RPMI7951 (cell line): ENCODE measurements at regions not wholly inside any gene's neighbourhood (a gene's known extent, or its start where the extent isn't known, plus 50 kb on each side); places are given as distances from the start of the nearest gene placed in this dataset.
"Not testable (repeated sequence)": the region's sequence is repeated elsewhere in the genome, so short reads cannot be mapped to it uniquely, and the experiment has no call there.

ENCODE experiments used
- DNase-seq: peaks from one replicate; pipeline ENCODE4 v3.0.0-alpha.2; 2012; ENCODE audit warnings: low read depth

DNA sequence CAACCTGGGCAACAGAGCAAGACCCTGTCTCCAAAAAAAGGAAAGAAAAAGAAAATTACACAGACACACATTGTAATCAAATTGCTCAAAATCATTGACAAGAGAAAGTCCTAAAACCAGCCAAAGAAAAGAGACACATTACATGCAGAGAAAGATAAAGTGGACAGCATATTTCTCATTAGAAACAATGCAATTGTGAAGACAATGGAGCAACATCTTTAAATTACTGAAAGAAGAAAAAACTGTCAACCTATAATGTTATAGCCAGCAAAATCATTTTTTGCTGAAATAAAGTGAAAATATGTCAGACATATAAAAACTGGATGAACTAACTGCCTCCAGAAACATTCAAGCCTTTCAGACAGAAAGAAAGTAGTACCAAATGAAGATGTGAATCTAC is 120.6 kb downstream of the TMEM167A start:
- no peak for DNase-seq

GRCh38 chr5:82952326-82952725 is 124.9 kb downstream of the TMEM167A start:
- DNase-seq = peak; percentile 79

DNA sequence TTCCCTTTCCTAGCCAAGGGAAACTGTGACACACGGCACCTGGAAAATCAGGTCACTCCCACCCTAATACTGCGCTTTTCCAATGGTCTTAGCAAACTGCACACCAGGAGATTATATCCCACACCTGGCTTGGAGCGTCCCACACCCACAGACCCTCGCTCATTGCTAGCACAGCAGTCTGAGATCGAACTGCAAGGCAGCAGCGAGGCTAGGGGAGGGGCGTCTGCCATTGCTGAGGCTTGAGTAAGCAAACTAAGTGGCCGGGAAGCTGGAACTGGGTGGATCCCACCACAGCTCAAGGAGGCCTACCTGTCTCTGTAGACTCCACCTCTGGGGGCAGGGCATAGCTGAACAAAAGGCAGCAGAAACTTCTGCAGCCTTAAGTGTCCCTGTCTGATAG is 132.9 kb downstream of the TMEM167A start:
- not testable (repeated sequence) for DNase-seq

- no peak for DNase-seq
Observed at GRCh38 chr5:82942083-82942881, 134.9 kb downstream of the TMEM167A start.

DNA sequence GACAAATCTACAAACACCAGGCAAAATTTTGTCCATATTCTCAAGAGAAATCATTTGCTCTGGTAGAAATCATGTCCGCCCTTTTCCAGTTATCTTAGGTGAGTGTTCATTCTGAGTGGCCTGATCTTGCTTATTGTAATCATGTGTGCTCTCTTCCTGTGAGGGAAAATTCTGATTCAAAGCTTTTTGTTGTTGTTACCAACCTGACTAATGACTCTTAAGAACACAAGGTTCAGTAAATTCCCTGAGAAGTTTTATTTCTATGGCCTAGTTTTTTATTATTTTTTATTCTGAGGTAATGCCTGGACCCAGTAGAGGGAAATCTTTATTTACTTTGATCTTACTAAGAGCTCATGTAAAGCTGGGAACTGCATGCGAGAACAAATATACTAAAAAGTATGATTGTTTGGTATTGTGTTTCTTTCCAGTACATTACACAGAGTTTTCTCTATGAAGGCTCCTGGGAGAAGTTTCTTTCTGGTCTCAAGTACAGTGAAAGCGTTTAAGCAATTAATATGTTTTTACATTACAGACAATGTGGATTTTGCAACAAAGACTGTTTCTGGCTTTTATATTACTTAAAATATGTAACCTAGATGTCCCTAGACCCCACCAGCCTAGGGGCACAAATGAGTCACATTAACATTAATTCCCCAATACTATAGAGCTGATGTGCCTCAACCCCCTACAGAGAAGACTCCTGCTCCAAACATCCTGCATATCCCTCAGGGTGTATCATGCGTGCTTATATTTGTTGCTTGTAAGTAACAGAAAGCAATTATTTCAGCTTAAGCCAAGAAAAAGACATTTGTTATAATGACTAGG is 138.1 kb downstream of the TMEM167A start:
- DNase-seq = peak; percentile 15

DNA sequence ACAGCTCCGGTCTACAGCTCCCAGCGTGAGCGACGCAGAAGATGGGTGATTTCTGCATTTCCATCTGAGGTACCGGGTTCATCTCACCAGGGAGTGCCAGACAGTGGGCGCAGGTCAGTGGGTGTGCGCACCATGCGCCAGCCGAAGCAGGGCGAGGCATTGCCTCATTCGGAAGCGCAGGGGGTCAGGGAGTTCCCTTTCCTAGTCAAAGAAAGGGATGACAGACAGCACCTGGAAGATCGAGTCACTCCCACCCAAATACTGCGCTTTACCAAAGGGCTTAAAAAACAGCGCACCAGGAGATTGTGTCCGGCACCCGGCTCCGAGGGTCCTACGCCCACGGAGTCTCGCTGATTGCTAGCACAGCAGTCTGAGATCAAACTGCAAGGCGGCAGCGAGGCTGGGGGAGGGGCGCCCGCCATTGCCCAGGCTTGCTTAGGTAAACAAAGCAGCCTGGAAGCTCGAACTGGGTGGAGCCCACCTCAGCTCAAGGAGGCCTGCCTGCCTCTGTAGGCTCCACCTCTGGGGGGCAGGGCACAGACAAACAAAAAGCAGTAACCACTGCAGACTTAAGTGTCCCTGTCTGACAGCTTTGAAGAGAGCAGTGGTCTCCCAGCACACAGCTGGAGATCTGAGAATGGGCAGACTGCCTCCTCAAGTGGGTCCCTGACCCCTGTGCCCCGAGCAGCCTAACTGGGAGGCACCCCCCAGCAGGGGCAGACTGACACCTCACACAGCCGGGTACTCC is 144.5 kb downstream of the TMEM167A start:
- not testable (repeated sequence) for DNase-seq

DNA sequence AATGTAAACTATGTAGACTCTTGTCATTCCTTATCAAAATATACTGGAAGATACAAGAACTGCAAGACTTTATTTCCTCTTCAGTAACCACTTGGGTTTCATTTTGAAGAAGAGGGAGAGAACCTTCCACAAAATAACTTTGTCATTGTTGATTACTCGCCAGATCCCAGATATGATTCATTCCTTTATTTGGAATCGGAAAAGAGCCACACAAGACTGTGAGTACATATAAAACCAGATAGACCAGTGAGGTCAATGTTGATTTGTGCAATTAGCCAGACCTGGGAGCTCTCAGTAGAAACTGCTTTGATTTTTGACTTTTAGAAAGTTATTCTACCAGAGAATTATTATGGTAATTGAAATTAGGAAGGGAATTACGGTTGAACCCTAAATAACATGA is 146.1 kb downstream of the TMEM167A start:
- no peak for DNase-seq

DNA sequence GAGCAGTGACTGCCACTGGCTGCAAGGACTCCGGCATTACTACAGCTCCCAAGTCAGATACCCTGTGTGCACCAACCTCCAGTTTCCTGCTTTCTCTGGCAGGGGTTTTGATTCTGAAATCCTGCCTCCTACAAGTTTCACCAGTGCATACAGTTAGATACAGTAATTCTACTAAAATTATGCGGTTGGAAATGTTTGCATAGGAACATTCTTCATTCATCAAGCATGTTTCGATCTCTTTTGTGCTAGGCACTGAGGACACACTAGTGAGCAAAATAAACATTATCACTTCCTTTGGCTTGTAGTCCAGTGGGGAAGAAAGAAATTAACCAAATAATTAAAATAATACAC is 152.2 kb downstream of the TMEM167A start:
- DNase-seq = no peak

DNA sequence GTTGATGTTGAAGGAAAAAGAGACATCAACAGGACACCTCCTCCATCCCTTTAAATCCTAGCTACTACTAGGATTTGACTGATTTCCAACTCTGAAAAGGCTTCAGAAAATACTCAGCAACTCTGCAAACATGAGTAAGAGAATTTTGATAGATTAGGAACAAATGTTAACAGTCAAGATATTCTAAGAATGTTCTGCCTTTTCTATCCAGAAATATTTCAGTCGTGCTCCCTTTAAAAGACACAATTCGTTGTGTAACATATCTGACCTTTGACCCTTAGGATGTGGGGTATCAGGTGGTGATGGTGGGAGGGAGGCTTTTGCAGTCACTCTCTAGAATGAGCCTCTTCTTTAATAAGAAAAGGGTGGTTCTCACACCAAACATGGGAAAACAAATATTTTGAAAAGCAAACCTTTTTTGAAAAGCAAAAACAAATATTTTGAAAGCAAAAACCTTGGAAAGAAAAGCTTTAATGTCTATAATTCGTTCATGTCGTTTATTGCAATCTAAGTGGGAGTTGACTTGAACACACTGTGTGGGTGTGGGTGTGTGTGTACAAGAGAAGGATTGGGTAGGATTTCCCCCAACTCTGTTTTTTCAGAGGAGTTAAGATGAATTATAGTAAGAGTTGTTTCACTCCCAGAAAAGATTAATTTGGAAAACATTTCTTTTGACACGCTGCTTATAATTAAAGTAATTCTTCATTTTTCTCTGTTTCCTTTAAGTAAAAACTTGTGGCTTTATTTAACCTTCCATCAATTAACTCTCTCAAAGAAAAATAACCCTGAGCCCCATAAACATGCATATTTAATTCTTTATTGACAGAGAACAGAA is 152.8 kb downstream of the TMEM167A start:
- DNase-seq = no peak

- DNase-seq = no peak
Observed at GRCh38 chr5:82922086-82922734, 155.0 kb downstream of the TMEM167A start.

DNA sequence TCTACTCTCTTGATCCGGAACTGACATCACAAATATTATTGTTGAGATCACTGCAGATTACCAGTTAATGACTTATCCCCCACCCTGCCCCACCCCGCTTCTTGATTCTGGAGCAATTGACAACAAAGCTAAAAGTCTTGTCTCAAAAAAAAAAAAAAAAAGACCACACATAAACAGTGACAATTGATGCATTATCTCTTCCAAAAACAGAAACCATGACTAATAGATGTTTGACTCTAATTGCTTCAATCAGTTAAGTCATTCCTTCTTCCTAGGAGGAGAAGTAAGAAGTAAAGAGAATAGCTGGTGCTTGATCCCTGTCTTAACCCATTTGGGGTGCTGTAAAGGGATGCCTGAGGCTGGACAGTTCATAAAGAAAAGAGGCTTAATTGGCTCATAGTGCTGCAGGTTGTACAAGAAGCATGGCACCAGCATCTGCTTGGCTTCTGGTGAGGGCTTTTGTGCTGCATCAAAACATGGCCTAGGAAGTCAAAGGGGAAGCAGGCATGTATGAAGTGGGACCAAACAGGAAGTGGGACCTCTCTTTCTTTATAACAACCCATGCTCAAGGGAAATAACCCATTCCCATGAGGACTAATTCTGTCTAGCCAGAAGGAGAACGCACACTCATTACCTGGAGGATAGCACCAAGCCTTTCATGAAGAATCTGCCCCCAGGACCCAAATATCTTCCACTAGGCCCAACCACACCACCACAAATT is 158.7 kb downstream of the TMEM167A start:
- DNase-seq = peak; percentile 37

- DNase-seq = no peak
Observed at GRCh38 chr5:82917584-82917983, 159.6 kb downstream of the TMEM167A start.

- no peak for DNase-seq
Observed at GRCh38 chr5:82913971-82914370, 163.2 kb downstream of the TMEM167A start.

DNA sequence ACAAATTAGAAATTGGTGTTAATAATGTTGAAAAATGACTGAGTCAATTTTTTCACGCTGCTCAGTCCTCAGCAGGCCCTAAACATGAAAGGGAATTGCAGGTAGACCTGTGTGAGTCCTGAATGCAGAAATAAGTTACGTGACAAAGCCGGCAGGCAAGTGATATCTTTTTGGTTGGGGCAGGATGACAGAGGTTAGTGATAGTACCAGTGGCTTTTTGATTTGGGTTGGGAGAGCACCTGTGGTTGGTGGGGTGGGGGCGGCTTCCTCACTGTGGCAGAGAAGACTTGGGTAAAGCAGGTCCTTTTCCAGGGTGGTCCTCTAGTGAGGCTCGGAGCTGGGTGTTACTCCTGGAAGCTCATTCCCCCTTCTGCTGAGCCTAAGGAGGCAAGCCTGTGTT is 164.7 kb downstream of the TMEM167A start:
- DNase-seq = no peak

GRCh38 chr5:82911910-82912309 is 165.3 kb downstream of the TMEM167A start:
- DNase-seq = peak; percentile 41

DNA sequence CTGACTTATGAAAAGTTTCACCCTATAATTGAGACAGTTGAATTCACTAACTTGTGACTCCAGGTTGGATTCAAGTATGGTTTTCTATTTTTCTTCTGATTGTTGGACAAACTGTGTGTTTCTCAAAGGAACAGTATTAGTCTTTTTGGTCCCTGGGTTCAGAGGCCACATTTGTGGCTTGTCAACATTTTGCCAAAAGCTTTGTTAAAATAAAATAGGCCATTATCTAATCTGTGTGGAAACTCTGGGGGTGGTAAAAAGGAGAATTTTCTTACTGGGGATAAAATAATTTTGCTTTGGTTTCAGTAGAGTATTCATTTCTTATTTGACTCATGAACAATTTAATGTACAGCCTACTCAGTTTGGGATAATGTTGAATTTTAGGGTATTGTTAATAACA is 166.3 kb downstream of the TMEM167A start:
- no peak for DNase-seq

DNA sequence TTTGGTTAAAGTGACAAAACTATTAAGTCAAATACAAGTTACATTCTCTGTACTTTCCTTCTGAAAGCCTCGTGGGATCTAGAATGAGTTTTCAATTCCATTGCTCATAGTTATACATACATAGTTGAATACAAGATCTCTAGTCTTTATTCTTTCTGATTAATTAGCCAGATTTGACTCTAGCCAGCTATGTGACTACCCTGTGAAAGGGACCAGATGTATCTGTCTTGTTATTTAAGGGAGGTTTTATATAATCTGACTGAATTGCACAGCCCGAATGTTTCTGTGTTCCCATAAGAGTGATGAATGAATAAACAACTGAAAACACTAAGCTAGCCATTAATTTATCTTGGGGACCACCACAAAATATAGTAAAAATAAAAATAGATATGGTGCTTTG is 166.7 kb downstream of the TMEM167A start:
- DNase-seq = no peak

GRCh38 chr5:82909771-82910170 is 167.4 kb downstream of the TMEM167A start:
- no peak for DNase-seq

DNA sequence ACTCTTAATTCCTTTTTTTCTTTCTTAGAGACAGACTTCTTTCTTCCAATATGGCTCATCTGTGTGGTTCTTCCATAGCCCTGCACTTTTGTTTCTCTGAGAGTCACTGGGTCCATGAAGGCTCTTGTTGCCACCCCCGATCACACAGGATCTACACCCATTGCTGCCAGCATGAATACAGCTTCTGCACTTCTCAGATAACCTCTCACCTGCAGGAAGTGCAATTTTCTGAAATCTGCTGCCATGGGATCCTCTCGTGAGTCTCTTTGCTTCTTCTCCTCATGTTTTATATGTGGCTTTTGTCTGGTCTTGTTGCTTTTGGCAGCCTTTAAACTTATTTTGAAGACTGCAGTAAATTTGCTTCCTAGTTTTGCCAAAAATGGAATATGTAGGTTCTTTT is 171.2 kb downstream of the TMEM167A start:
- DNase-seq = no peak

- DNase-seq = no peak
Observed at GRCh38 chr5:82901281-82901888, 175.8 kb downstream of the TMEM167A start.
